Endothelial cell of umbilical vein (primary cell): ENCODE measurements at regions not wholly inside any gene's neighbourhood (a gene's known extent, or its start where the extent isn't known, plus 50 kb on each side); places are given as distances from the start of the nearest gene placed in this dataset.

Experiments
- CTCF ChIP-seq, 2 donors: IDR thresholded peaks; 1 replicate in 1 of 2; 2 replicates in 1 of 2; pipeline ENCODE4 v1.5.1; 2011; ENCODE audit warnings: low read length in 2 of 2, mild to moderate bottlenecking in 2 of 2, moderate library complexity in 2 of 2, control low read depth in 1 of 2, inconsistent platforms in 1 of 2, low read depth in 1 of 2; ENCODE audit not compliant: insufficient read depth in 1 of 2; ENCODE audit errors: extremely low read depth in 1 of 2
- EZH2 ChIP-seq: IDR thresholded peaks from 2 replicates; pipeline ENCODE4 v1.6.1; 2012; ENCODE audit warnings: borderline replicate concordance, low read depth, mild to moderate bottlenecking, moderate library complexity, low read length, inconsistent platforms; ENCODE audit not compliant: severe bottlenecking
- GATA2 ChIP-seq: IDR thresholded peaks from 2 replicates; pipeline ENCODE4 v1.7.0; 2011; ENCODE audit warnings: low read depth, mild to moderate bottlenecking, moderate library complexity, mixed read lengths, low read length; ENCODE audit not compliant: insufficient read length, insufficient read depth
- JUN ChIP-seq: IDR thresholded peaks from 2 replicates; pipeline ENCODE4 v1.6.1; 2011; ENCODE audit warnings: borderline replicate concordance, low read depth; ENCODE audit not compliant: insufficient read length, insufficient read depth
- MYC ChIP-seq: IDR thresholded peaks from one replicate; pipeline ENCODE4 v1.6.1; 2011; ENCODE audit warnings: mild to moderate bottlenecking, low read depth, low read length
- POLR2A ChIP-seq: IDR thresholded peaks from 2 replicates; pipeline ENCODE4 v1.6.1; 2012; ENCODE audit warnings: low read depth, mild to moderate bottlenecking, control low read depth, low read length
- POLR2AphosphoS5 ChIP-seq: IDR thresholded peaks from 2 replicates; pipeline ENCODE4 v1.6.1; 2012; ENCODE audit warnings: low read depth, mild to moderate bottlenecking, control low read depth, low read length, moderate library complexity; ENCODE audit not compliant: insufficient read depth

GRCh38 chr2:220078439-220078838 lies 451.0 kb downstream of the SLC4A3 start:
- TF ChIP-seq POLR2AphosphoS5: no peak
- no peak for TF ChIP-seq CTCF (IDR thresholded peaks at IDR 0.05; ENCODE audit: extremely low read depth in 1 of 2, insufficient read depth in 1 of 2, low read depth in 1 of 2, low read length in 2 of 2)
- TF ChIP-seq JUN: no peak
- no peak for TF ChIP-seq POLR2A
- TF ChIP-seq MYC: no peak
- no peak for TF ChIP-seq GATA2
- TF ChIP-seq EZH2: no peak
